OCI-LY7 (cell line): ENCODE measurements at regions not wholly inside any gene's neighbourhood (a gene's known extent, or its start where the extent isn't known, plus 50 kb on each side); places are given as distances from the start of the nearest gene placed in this dataset.

Source experiments
- BruUV-seq: library from RNA; stranded (reverse); fragments of 400-500 nt; replicated peaks from 2 replicates; lab custom pipeline; 2021; lab: Mats Ljungman, UMichigan
- CTCF ChIA-PET: fragments of 300-600 bp; sonication (Branson Sonifier 250); formaldehyde crosslinking; loops from one replicate; lab custom pipeline; 2022; ENCODE audit warnings: antibody characterized with exemption; ENCODE audit not compliant: unreplicated experiment; lab: Charles Lee
- POLR2A ChIA-PET: fragments of 300-600 bp; sonication (Branson Sonifier 250); formaldehyde crosslinking; loops from one replicate; lab custom pipeline; 2022; ENCODE audit warnings: antibody characterized with exemption; lab: Charles Lee
- DNase-seq: peaks from one replicate; pipeline ENCODE4 v3.0.0-alpha.2; 2015; ENCODE audit warnings: low spot score
- H2AFZ ChIP-seq: fragments of 200-600 bp; sonication (generic), shearing (Covaris generic); 2 replicates; pipeline ENCODE4 v1.6.1; 2014; ENCODE audit warnings: mild to moderate bottlenecking, antibody characterized with exemption, low read length, moderate library complexity
- H3K27ac ChIP-seq: fragments of 200-600 bp; sonication (generic); 2 replicates; pipeline ENCODE4 v1.5.1; 2014; ENCODE audit warnings: mixed run types, low read depth, mild to moderate bottlenecking, moderate library complexity, low read length, inconsistent platforms; ENCODE audit not compliant: poor library complexity, severe bottlenecking
- H3K36me3 ChIP-seq: fragments of 200-600 bp; sonication (generic); 2 replicates; pipeline ENCODE4 v1.6.1; 2014; ENCODE audit warnings: mild to moderate bottlenecking, antibody characterized with exemption, low read length, moderate library complexity, mixed read lengths; ENCODE audit not compliant: insufficient read depth
- H3K4me1 ChIP-seq: fragments of 200-600 bp; sonication (generic); 2 replicates; pipeline ENCODE4 v1.5.1; 2014; ENCODE audit warnings: mild to moderate bottlenecking, low read length; ENCODE audit not compliant: insufficient read depth, poor library complexity, severe bottlenecking
- H3K4me2 ChIP-seq: fragments of 200-600 bp; sonication (generic); 2 replicates; pipeline ENCODE4 v1.6.1; 2014; ENCODE audit warnings: mild to moderate bottlenecking, low read length
- H3K4me3 ChIP-seq: fragments of 200-600 bp; sonication (generic); 2 replicates; pipeline ENCODE4 v1.5.1; 2014; ENCODE audit warnings: mild to moderate bottlenecking, low read depth, low read length; ENCODE audit not compliant: poor library complexity, severe bottlenecking
- H3K79me2 ChIP-seq: fragments of 200-600 bp; sonication (generic); 2 replicates; pipeline ENCODE4 v1.6.1; 2016; ENCODE audit warnings: low read depth, mild to moderate bottlenecking, low read length, moderate library complexity, mixed read lengths; ENCODE audit not compliant: insufficient read depth
- H3K9me2 ChIP-seq: fragments of 200-600 bp; sonication (generic); 2 replicates; pipeline ENCODE4 v1.6.1; 2016; ENCODE audit warnings: mild to moderate bottlenecking, low read length, mixed read lengths; ENCODE audit not compliant: insufficient read depth
- H3K9me3 ChIP-seq: fragments of 200-600 bp; sonication (generic); 2 replicates; pipeline ENCODE4 v1.6.1; 2014; ENCODE audit warnings: mild to moderate bottlenecking, mixed run types, low read length, mixed read lengths
- H4K20me1 ChIP-seq: fragments of 200-600 bp; sonication (generic); 2 replicates; pipeline ENCODE4 v1.6.1; 2014; ENCODE audit warnings: mild to moderate bottlenecking, antibody characterized with exemption, low read length, moderate library complexity, mixed read lengths; ENCODE audit not compliant: insufficient read depth
- CTCF ChIP-seq: fragments of 200-600 bp; sonication (generic); conservative IDR thresholded peaks from 2 replicates; pipeline ENCODE4 v1.5.1; 2014; ENCODE audit warnings: mild to moderate bottlenecking, antibody characterized with exemption, low read length, moderate library complexity, mixed read lengths
- EZH2phosphoT487 ChIP-seq: fragments of 200-600 bp; sonication (generic); IDR thresholded peaks from 2 replicates; pipeline ENCODE4 v1.6.1; 2018; ENCODE audit warnings: low read depth, borderline replicate concordance, mild to moderate bottlenecking, mixed run types, antibody characterized with exemption, low read length, moderate library complexity, mixed read lengths
- intact Hi-C: fragments of 100-400 bp; cut with micrococcal nuclease; formaldehyde crosslinking; loops from one replicate; pipeline ENCODE4 v1.10.0; 2022; ENCODE audit not compliant: unreplicated experiment

GRCh38 chr2:101625387-101625786, 72.1 kb upstream of the MAP4K4 start:
- intact Hi-C loops: no loop called here
- H3K4me2 ChIP-seq: no peak overlapping the region
- peak overlapping the region; percentile 31; the same call in 1 of the 2 replicates for H2AFZ ChIP-seq
- no peaks in the 10 kb centered on the region for H3K9me3 ChIP-seq
- H3K79me2 ChIP-seq: no peaks in the 10 kb centered on the region
- ChIA-PET POLR2A (no interaction called here), CTCF (no interaction called here)
- no peak for DNase-seq
- TF ChIP-seq EZH2phosphoT487 (no peak), CTCF (no peak)
- H3K9me2 ChIP-seq: no peaks in the 10 kb centered on the region
- no peaks in the 10 kb centered on the region for H3K36me3 ChIP-seq
- H3K27ac ChIP-seq: no peak overlapping the region
- no peaks in the 10 kb centered on the region for H3K4me1 ChIP-seq
- no TSS peak for BruUV-seq
- no peak overlapping the region for H3K4me3 ChIP-seq
- H4K20me1 ChIP-seq: no peaks in the 10 kb centered on the region

- BruUV-seq: no TSS peak
- H3K4me2 ChIP-seq: no peak overlapping the region
- H3K79me2 ChIP-seq: no peaks in the 10 kb centered on the region
- no peak overlapping the region for H3K4me3 ChIP-seq
- ChIA-PET CTCF (no interaction called here), POLR2A (interaction anchor here (0.6 kb wide), 1 partner anchor 285 kb away, joined by 4 read pairs; no protein-coding TSS in a partner anchor)
- H3K4me1 ChIP-seq: no peaks in the 10 kb centered on the region
- 0 out of 2 replicates have a peak overlapping the region, but pooled peaks have one; percentile 31 for H2AFZ ChIP-seq
- H3K9me2 ChIP-seq: no peaks in the 10 kb centered on the region
- DNase-seq: no peak
- no peaks in the 10 kb centered on the region for H3K36me3 ChIP-seq
- TF ChIP-seq CTCF (no peak), EZH2phosphoT487 (no peak)
- intact Hi-C loops: no loop called here
- H3K9me3 ChIP-seq: no peaks in the 10 kb centered on the region
- H4K20me1 ChIP-seq: no peaks in the 10 kb centered on the region
- no peak overlapping the region for H3K27ac ChIP-seq
Observed at GRCh38 chr2:101624706-101625332, 72.7 kb upstream of the MAP4K4 start.

- H2AFZ ChIP-seq: peak overlapping the region; percentile 61; the same call in 1 of the 2 replicates
- intact Hi-C loops: no loop called here
- no peak for DNase-seq
- no peaks in the 10 kb centered on the region for H4K20me1 ChIP-seq
- H3K36me3 ChIP-seq: no peaks in the 10 kb centered on the region
- ChIA-PET POLR2A (no interaction called here), CTCF (no interaction called here)
- no TSS peak for BruUV-seq
- no peaks in the 10 kb centered on the region for H3K9me3 ChIP-seq
- no peaks in the 10 kb centered on the region for H3K9me2 ChIP-seq
- H3K27ac ChIP-seq: no peak overlapping the region
- H3K4me1 ChIP-seq: no peaks in the 10 kb centered on the region
- no peak overlapping the region for H3K4me3 ChIP-seq
- no peak overlapping the region for H3K4me2 ChIP-seq
- no peak for TF ChIP-seq EZH2phosphoT487
- TF ChIP-seq CTCF: no peak
- H3K79me2 ChIP-seq: no peaks in the 10 kb centered on the region
Observed at GRCh38 chr2:101623031-101623521, 74.4 kb upstream of the MAP4K4 start.
